CD4-positive, alpha-beta T cell (primary cell): ENCODE measurements at regions not wholly inside any gene's neighbourhood (a gene's known extent, or its start where the extent isn't known, plus 50 kb on each side); places are given as distances from the start of the nearest gene placed in this dataset.

Experiments
- ATAC-seq: fragments of 200-7000 bp; cut with Tn5 transposase; one replicate; pipeline ENCODE4 v1.10.0; 2022; ENCODE audit warnings: mild to moderate bottlenecking; ENCODE audit not compliant: poor library complexity
- CTCF ChIA-PET: fragments of 350-600 bp; sonication (Branson Sonifier 250); formaldehyde crosslinking; loops from one replicate; lab custom pipeline; 2021; ENCODE audit warnings: antibody characterized with exemption, inconsistent platforms; lab: Charles Lee
- POLR2A ChIA-PET: fragments of 350-600 bp; sonication (Branson Sonifier 250); formaldehyde crosslinking; loops from one replicate; lab custom pipeline; 2021; ENCODE audit warnings: antibody characterized with exemption, inconsistent platforms; lab: Charles Lee
- DNase-seq, 14 experiments: peaks; one replicate each; pipeline ENCODE4 v3.0.0-alpha.2; 2013 to 2020; ENCODE audit warnings: mixed read lengths in 2 of 14
- H3K27ac ChIP-seq, 2 donors: one replicate each; pipeline versions ENCODE4 v1.5.1 to v1.7.0; 2013; ENCODE audit warnings: low read length in 2 of 2, low read depth in 1 of 2, mild to moderate bottlenecking in 1 of 2
- H3K27me3 ChIP-seq, 2 experiments: 1 replicate in 1 of 2; 2 replicates in 1 of 2; pipeline versions ENCODE4 v1.6.1 to v1.7.0; 2013; ENCODE audit warnings: low read length in 2 of 2, control low read depth in 1 of 2, mild to moderate bottlenecking in 1 of 2, moderate library complexity in 1 of 2; ENCODE audit not compliant: insufficient read depth in 2 of 2, control insufficient read depth in 1 of 2
- H3K36me3 ChIP-seq: one replicate; pipeline ENCODE4 v1.6.1; 2013; ENCODE audit warnings: low read length, control low read depth; ENCODE audit not compliant: insufficient read depth
- H3K4me1 ChIP-seq: one replicate; pipeline ENCODE4 v1.6.1; 2013; ENCODE audit warnings: low read length, control low read depth; ENCODE audit not compliant: insufficient read depth
- H3K4me3 ChIP-seq: one replicate; pipeline ENCODE4 v1.5.1; 2013; ENCODE audit warnings: mild to moderate bottlenecking, low read length, moderate library complexity
- H3K9me3 ChIP-seq, 2 experiments: 1 replicate in 1 of 2; 2 replicates in 1 of 2; pipeline versions ENCODE4 v1.6.1 to v1.7.0; 2013; ENCODE audit warnings: low read length in 2 of 2, mild to moderate bottlenecking in 2 of 2, control low read depth in 1 of 2, moderate library complexity in 1 of 2; ENCODE audit not compliant: control insufficient read depth in 1 of 2, insufficient read depth in 1 of 2
- H3K27ac Mint-ChIP-seq: one replicate; pipeline ENCODE4 v1.8.0; 2020; ENCODE audit warnings: mixed read lengths
- H3K27me3 Mint-ChIP-seq: one replicate; pipeline ENCODE4 v1.8.0; 2021; ENCODE audit warnings: mixed read lengths
- H3K36me3 Mint-ChIP-seq: one replicate; pipeline ENCODE4 v1.8.0; 2021; ENCODE audit warnings: low read depth, mixed read lengths
- H3K4me1 Mint-ChIP-seq: one replicate; pipeline ENCODE4 v1.8.0; 2021; ENCODE audit warnings: low read depth, mixed read lengths
- H3K4me3 Mint-ChIP-seq: one replicate; pipeline ENCODE4 v1.8.0; 2020; ENCODE audit warnings: mild to moderate bottlenecking, mixed read lengths
- H3K9me3 Mint-ChIP-seq: one replicate; pipeline ENCODE4 v1.8.0; 2020; ENCODE audit warnings: mixed read lengths
- intact Hi-C, 2 experiments: fragments of 100-400 bp; cut with DNase I in 1 of 2; cut with micrococcal nuclease in 1 of 2; formaldehyde crosslinking; loops; one replicate each; pipeline versions ENCODE4 v1.15.1 to v1.9.0; 2023 to 2025; cut with DNase I, micrococcal nuclease
- TF ChIP-seq, protein P1 (sequence below): fragments of 200-600 bp; IDR thresholded peaks from one replicate; pipeline ENCODE4 v1.8.0; 2022; ENCODE audit warnings: antibody characterized with exemption, mild to moderate bottlenecking

DNA sequence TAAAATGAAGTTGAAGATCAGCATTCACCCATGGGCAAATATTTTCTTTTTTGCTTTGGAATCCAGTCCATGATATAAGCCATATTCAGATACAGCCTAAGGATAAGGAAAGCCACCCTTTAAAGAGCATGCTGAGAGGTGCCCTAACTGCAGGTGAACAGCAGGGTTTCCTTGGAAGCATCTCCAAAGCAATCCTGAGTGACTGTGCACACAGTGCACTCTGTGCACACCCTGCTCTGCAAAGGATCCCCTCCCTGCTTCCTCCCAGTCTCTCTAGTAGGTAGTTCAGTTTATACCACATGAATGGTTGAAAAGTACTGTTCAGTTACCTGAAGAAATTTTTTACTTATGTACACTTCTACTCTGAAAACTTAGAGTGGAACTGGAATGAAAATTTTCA, 491.4 kb downstream of the RASEF start:
- peaks cover 17% of the 10 kb centered on the region for H3K9me3 Mint-ChIP-seq
- ATAC-seq: no peak
- H3K36me3 ChIP-seq: no peaks in the 10 kb centered on the region
- H3K27ac Mint-ChIP-seq: no peak overlapping the region
- TF ChIP-seq, protein P1, sequence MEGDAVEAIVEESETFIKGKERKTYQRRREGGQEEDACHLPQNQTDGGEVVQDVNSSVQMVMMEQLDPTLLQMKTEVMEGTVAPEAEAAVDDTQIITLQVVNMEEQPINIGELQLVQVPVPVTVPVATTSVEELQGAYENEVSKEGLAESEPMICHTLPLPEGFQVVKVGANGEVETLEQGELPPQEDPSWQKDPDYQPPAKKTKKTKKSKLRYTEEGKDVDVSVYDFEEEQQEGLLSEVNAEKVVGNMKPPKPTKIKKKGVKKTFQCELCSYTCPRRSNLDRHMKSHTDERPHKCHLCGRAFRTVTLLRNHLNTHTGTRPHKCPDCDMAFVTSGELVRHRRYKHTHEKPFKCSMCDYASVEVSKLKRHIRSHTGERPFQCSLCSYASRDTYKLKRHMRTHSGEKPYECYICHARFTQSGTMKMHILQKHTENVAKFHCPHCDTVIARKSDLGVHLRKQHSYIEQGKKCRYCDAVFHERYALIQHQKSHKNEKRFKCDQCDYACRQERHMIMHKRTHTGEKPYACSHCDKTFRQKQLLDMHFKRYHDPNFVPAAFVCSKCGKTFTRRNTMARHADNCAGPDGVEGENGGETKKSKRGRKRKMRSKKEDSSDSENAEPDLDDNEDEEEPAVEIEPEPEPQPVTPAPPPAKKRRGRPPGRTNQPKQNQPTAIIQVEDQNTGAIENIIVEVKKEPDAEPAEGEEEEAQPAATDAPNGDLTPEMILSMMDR: no peak
- no peak overlapping the region for H3K27ac ChIP-seq
- H3K4me1 Mint-ChIP-seq: no peaks in the 10 kb centered on the region
- H3K4me3 ChIP-seq: no peak overlapping the region
- H3K4me3 Mint-ChIP-seq: no peak overlapping the region
- intact Hi-C loops: no loop called here
- no peaks in the 10 kb centered on the region for H3K4me1 ChIP-seq
- H3K27me3 ChIP-seq: no peaks in the 10 kb centered on the region
- ChIA-PET POLR2A (no interaction called here), CTCF (no interaction called here)
- no peaks in the 10 kb centered on the region for H3K36me3 Mint-ChIP-seq
- H3K9me3 ChIP-seq: peaks cover 7 to 8% of the 10 kb centered on the region in 2 experiments
- no peaks in the 10 kb centered on the region for H3K27me3 Mint-ChIP-seq
- DNase-seq: no peak

DNA sequence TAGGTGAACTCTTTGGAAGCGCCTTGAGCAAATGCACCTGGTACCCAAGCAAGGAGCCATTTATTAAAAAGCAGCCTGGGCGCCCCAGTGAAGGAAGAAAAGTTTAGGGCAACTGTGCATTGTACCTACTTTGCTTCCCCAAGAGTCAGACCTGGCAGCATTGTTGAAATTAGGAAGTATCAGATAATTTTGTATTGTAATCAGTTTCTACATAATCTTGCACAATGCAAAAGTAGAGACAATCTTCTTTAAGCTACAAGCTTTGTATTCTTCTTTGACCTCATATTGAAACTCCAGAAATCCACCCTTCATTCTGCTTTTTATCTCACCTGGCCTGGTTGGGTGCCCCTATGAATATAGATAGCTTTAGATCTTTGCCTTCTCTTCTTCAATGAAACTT, 490.8 kb downstream of the RASEF start:
- ATAC-seq (no peak), DNase-seq (no peak)
- intact Hi-C loops: no loop called here
- ChIA-PET POLR2A (no interaction called here), CTCF (no interaction called here)
- Mint-ChIP-seq H3K27ac (no peak overlapping the region), H3K4me1 (no peaks in the 10 kb centered on the region), H3K9me3 (peaks cover 19% of the 10 kb centered on the region), H3K27me3 (no peaks in the 10 kb centered on the region), H3K36me3 (no peaks in the 10 kb centered on the region), H3K4me3 (no peak overlapping the region)
- TF ChIP-seq, protein P1: no peak
- H3K4me1 ChIP-seq: no peaks in the 10 kb centered on the region
- no peak overlapping the region for H3K4me3 ChIP-seq
- no peaks in the 10 kb centered on the region for H3K36me3 ChIP-seq
- no peaks in the 10 kb centered on the region for H3K27me3 ChIP-seq
- H3K27ac ChIP-seq: no peak overlapping the region
- H3K9me3 ChIP-seq: peaks cover 7 to 8% of the 10 kb centered on the region in 2 experiments

DNA sequence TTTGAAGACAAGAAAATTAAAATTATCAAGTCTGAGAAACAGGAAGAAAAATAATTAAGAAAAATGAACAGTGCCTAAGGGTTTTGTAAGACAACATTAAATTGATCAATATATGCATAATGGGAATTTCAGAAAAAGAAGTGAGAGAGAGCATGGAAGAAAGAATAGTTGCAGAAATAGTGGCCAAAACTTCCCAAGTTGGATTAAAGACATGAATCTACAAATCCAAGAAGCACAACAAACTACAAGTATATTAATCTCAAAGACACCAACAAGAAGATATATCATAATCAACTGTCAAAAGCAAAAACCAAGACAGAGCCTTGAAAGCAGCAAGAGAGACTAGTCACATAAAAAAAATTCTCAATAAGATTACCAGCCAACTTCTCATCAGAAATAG, 488.0 kb downstream of the RASEF start:
- TF ChIP-seq, protein P1: no peak
- Mint-ChIP-seq H3K36me3 (no peaks in the 10 kb centered on the region), H3K27ac (no peak overlapping the region), H3K9me3 (peaks cover 21% of the 10 kb centered on the region), H3K27me3 (no peaks in the 10 kb centered on the region), H3K4me3 (no peak overlapping the region), H3K4me1 (no peaks in the 10 kb centered on the region)
- Histone ChIP-seq H3K4me1 (no peaks in the 10 kb centered on the region), H3K36me3 (no peaks in the 10 kb centered on the region), H3K4me3 (no peak overlapping the region), H3K9me3 (peaks cover 7 to 8% of the 10 kb centered on the region in 2 experiments), H3K27ac (no peak overlapping the region), H3K27me3 (no peaks in the 10 kb centered on the region)
- intact Hi-C loops: no loop called here
- ATAC-seq: no peak
- ChIA-PET POLR2A (no interaction called here), CTCF (no interaction called here)
- no peak for DNase-seq
